ENCODE measurements at regions not wholly inside any gene's neighbourhood (a gene's known extent, or its start where the extent isn't known, plus 50 kb on each side); places are given as distances from the start of the nearest gene placed in this dataset.

- no peak for DNase-seq (ENCODE audit: low read depth in 1 of 2, low spot score in 2 of 2)
- H3K9me3 ChIP-seq (replicated peaks): no peaks in the 10 kb centered on the region
- no peaks in the 10 kb centered on the region for H3K4me1 ChIP-seq (replicated peaks)
- H3K27ac ChIP-seq: no peak overlapping the region
- H3K4me3 ChIP-seq: no peak overlapping the region
- H3K27me3 ChIP-seq (replicated peaks): no peaks in the 10 kb centered on the region
- H3K36me3 ChIP-seq: no peaks in the 10 kb centered on the region
Observed at GRCh38 chr5:68161156-68161555, 54.4 kb upstream of the PIK3R1 start.

GRCh38 chr5:68159224-68159951, 56.2 kb upstream of the PIK3R1 start:
- Histone ChIP-seq H3K9me3 (replicated peaks) (no peaks in the 10 kb centered on the region), H3K27me3 (replicated peaks) (no peaks in the 10 kb centered on the region), H3K4me1 (replicated peaks) (no peaks in the 10 kb centered on the region), H3K27ac (no peak overlapping the region), H3K4me3 (no peak overlapping the region), H3K36me3 (no peaks in the 10 kb centered on the region)
- DNase-seq (ENCODE audit: low read depth in 1 of 2, low spot score in 2 of 2): no peak

- H3K4me3 ChIP-seq: no peak overlapping the region
- no peaks in the 10 kb centered on the region for H3K4me1 ChIP-seq (replicated peaks)
- H3K36me3 ChIP-seq: no peaks in the 10 kb centered on the region
- H3K27ac ChIP-seq: no peak overlapping the region
- H3K27me3 ChIP-seq (replicated peaks): no peaks in the 10 kb centered on the region
- no peaks in the 10 kb centered on the region for H3K9me3 ChIP-seq (replicated peaks)
- no peak for DNase-seq (ENCODE audit: low read depth in 1 of 2, low spot score in 2 of 2)
Observed at GRCh38 chr5:68155940-68156339, 59.6 kb upstream of the PIK3R1 start.

GRCh38 chr5:68154119-68154857, 61.3 kb upstream of the PIK3R1 start:
- no peaks in the 10 kb centered on the region for H3K27me3 ChIP-seq (replicated peaks)
- H3K27ac ChIP-seq: no peak overlapping the region
- no peaks in the 10 kb centered on the region for H3K9me3 ChIP-seq (replicated peaks)
- no peaks in the 10 kb centered on the region for H3K4me1 ChIP-seq (replicated peaks)
- no peak for DNase-seq (ENCODE audit: low read depth in 1 of 2, low spot score in 2 of 2)
- no peaks in the 10 kb centered on the region for H3K36me3 ChIP-seq
- H3K4me3 ChIP-seq: no peak overlapping the region

GRCh38 chr5:68151812-68152211, 63.7 kb upstream of the PIK3R1 start:
- no peak overlapping the region for H3K27ac ChIP-seq
- no peaks in the 10 kb centered on the region for H3K9me3 ChIP-seq (replicated peaks)
- no peaks in the 10 kb centered on the region for H3K27me3 ChIP-seq (replicated peaks)
- DNase-seq (ENCODE audit: low read depth in 1 of 2, low spot score in 2 of 2): no peak
- no peaks in the 10 kb centered on the region for H3K36me3 ChIP-seq
- no peak overlapping the region for H3K4me3 ChIP-seq
- H3K4me1 ChIP-seq (replicated peaks): no peaks in the 10 kb centered on the region

- H3K4me3 ChIP-seq: no peak overlapping the region
- no peaks in the 10 kb centered on the region for H3K4me1 ChIP-seq (replicated peaks)
- H3K9me3 ChIP-seq (replicated peaks): no peaks in the 10 kb centered on the region; the same call in 1 of the 2 replicates
- no peak for DNase-seq (ENCODE audit: low read depth in 1 of 2, low spot score in 2 of 2)
- H3K27ac ChIP-seq: no peak overlapping the region
- H3K36me3 ChIP-seq: no peaks in the 10 kb centered on the region
- H3K27me3 ChIP-seq (replicated peaks): no peaks in the 10 kb centered on the region
Observed at GRCh38 chr5:68149189-68149588, 66.4 kb upstream of the PIK3R1 start.

GRCh38 chr5:68148096-68148495, 67.5 kb upstream of the PIK3R1 start:
- Histone ChIP-seq H3K27ac (no peak overlapping the region), H3K27me3 (replicated peaks) (no peaks in the 10 kb centered on the region), H3K4me3 (no peak overlapping the region), H3K4me1 (replicated peaks) (no peaks in the 10 kb centered on the region), H3K9me3 (replicated peaks) (no peaks in the 10 kb centered on the region; the same call in 1 of the 2 replicates), H3K36me3 (no peaks in the 10 kb centered on the region)
- no peak for DNase-seq (ENCODE audit: low read depth in 1 of 2, low spot score in 2 of 2)

- H3K4me1 ChIP-seq (replicated peaks): no peaks in the 10 kb centered on the region
- no peaks in the 10 kb centered on the region for H3K36me3 ChIP-seq
- H3K27me3 ChIP-seq (replicated peaks): no peaks in the 10 kb centered on the region
- no peaks in the 10 kb centered on the region; the same call in 1 of the 2 replicates for H3K9me3 ChIP-seq (replicated peaks)
- no peak overlapping the region for H3K27ac ChIP-seq
- H3K4me3 ChIP-seq: no peak overlapping the region
- no peak for DNase-seq (ENCODE audit: low read depth in 1 of 2, low spot score in 2 of 2)
Observed at GRCh38 chr5:68147659-68148058, 67.9 kb upstream of the PIK3R1 start.

- H3K9me3 ChIP-seq (replicated peaks): no peaks in the 10 kb centered on the region; the same call in 1 of the 2 replicates
- H3K27ac ChIP-seq: no peak overlapping the region
- no peaks in the 10 kb centered on the region for H3K4me1 ChIP-seq (replicated peaks)
- no peaks in the 10 kb centered on the region for H3K36me3 ChIP-seq
- H3K27me3 ChIP-seq (replicated peaks): no peaks in the 10 kb centered on the region
- H3K4me3 ChIP-seq: no peak overlapping the region
- DNase-seq (ENCODE audit: low read depth in 1 of 2, low spot score in 2 of 2): no peak
Observed at GRCh38 chr5:68141494-68141893, 74.1 kb upstream of the PIK3R1 start.

GRCh38 chr5:68140763-68141162, 74.8 kb upstream of the PIK3R1 start:
- no peak for DNase-seq (ENCODE audit: low read depth in 1 of 2, low spot score in 2 of 2)
- Histone ChIP-seq H3K4me3 (no peak overlapping the region), H3K9me3 (replicated peaks) (no peaks in the 10 kb centered on the region; the same call in 1 of the 2 replicates), H3K27me3 (replicated peaks) (no peaks in the 10 kb centered on the region), H3K4me1 (replicated peaks) (no peaks in the 10 kb centered on the region), H3K36me3 (no peaks in the 10 kb centered on the region), H3K27ac (no peak overlapping the region)

GRCh38 chr5:68139611-68140441, 75.7 kb upstream of the PIK3R1 start:
- Histone ChIP-seq H3K36me3 (no peaks in the 10 kb centered on the region), H3K4me3 (no peak overlapping the region), H3K4me1 (replicated peaks) (no peaks in the 10 kb centered on the region), H3K9me3 (replicated peaks) (no peaks in the 10 kb centered on the region; the same call in 1 of the 2 replicates), H3K27ac (no peak overlapping the region), H3K27me3 (replicated peaks) (no peaks in the 10 kb centered on the region)
- no peak for DNase-seq (ENCODE audit: low read depth in 1 of 2, low spot score in 2 of 2)

- Histone ChIP-seq H3K9me3 (replicated peaks) (no peaks in the 10 kb centered on the region), H3K27me3 (replicated peaks) (no peaks in the 10 kb centered on the region), H3K36me3 (no peaks in the 10 kb centered on the region), H3K4me3 (no peak overlapping the region), H3K27ac (no peak overlapping the region), H3K4me1 (replicated peaks) (no peaks in the 10 kb centered on the region)
- no peak for DNase-seq (ENCODE audit: low read depth in 1 of 2, low spot score in 2 of 2)
Observed at GRCh38 chr5:68137511-68138140, 77.9 kb upstream of the PIK3R1 start.

GRCh38 chr5:68134669-68135313, 80.8 kb upstream of the PIK3R1 start:
- no peak for DNase-seq (ENCODE audit: low read depth in 1 of 2, low spot score in 2 of 2)
- Histone ChIP-seq H3K27me3 (replicated peaks) (no peaks in the 10 kb centered on the region), H3K4me1 (replicated peaks) (no peaks in the 10 kb centered on the region), H3K36me3 (no peaks in the 10 kb centered on the region), H3K27ac (no peak overlapping the region), H3K4me3 (no peak overlapping the region), H3K9me3 (replicated peaks) (no peaks in the 10 kb centered on the region)

All from SJSA1 (cell line).